ENCODE measurements at regions not wholly inside any gene's neighbourhood (a gene's known extent, or its start where the extent isn't known, plus 50 kb on each side); places are given as distances from the start of the nearest gene placed in this dataset.

GRCh38 chr6:137342607-137343190 lies 123.5 kb upstream of the IFNGR1 start:
- TF ChIP-seq POLR2A (IDR thresholded peaks at IDR 0.05) (no peak), CTCF (IDR thresholded peaks at IDR 0.05) (no peak)
